ENCODE measurements at regions not wholly inside any gene's neighbourhood (a gene's known extent, or its start where the extent isn't known, plus 50 kb on each side); places are given as distances from the start of the nearest gene placed in this dataset.
A peak's percentile ranks its signal among the peaks of the same experiment; 100 is the strongest.

DNA sequence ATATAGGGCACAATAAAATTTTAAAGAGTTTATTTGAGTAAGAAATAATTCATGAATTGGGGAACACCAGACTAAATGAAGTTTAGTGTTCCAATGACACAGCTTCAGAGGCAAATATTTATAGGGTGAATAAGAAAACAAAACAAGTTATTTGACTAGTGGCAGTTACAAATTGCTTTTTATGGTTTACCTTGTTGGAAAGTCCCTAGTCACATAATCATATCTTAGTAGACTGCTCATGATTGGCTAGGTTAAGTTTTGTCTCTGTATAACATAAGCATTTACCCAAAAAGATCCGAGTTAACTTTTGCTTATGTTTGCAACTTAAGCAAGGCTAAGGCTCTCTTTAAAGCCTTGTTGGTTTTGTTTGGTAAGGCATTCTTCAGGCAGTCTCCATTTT, 224.7 kb upstream of the MIR17HG start:
- no peak for DNase-seq

DNA sequence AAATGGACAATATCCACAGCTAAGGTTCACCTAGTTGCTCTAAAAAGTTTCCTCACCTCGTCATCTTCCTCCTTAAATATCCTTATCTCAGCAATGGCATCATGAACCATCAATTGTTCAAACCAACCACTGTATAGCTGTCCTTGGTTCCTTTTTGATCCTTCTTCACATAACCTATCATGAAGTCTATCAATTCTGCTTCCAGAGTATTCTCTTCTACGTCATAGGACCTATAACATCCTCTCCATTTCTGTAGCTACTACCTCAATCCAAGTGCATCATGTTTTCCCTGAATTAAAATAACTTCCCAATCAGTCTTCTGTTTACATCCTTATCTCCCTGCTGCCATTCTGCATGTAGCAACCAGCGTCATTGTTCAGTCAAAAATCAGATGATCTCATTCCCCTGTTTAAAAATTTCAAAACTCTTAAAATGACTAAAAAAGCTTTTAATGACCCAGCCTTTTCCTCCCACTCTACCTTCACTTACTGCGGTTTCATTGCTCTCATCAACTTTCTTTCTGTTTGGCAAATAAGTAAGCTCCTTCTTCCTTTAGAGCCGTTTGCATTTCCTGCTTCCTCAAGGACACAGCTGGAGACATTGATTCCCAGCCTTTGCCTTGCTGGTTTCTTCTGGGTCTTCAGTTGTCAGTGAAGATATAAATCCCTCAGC, 223.9 kb upstream of the MIR17HG start:
- DNase-seq, result no peak

DNA sequence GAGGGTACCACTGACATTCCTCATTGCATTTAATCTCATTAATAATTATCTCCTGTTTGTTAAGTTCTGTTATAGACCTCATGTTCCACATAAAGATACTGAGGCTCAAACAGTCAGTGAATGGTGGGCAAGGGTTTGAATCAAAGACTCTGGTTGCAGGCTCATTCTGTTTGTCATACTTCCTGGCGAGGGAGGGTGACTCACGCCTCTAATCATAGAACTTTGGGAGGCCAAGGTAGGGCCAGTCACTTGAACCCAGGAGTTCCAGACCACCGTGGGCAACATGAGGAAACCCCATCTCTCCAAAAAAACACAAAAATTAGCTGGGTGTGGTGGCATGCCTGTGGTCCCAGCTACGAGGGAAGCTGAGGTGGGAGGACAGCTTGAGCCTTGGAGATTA, 220.7 kb upstream of the MIR17HG start:
- peak; percentile 30 for DNase-seq

DNA sequence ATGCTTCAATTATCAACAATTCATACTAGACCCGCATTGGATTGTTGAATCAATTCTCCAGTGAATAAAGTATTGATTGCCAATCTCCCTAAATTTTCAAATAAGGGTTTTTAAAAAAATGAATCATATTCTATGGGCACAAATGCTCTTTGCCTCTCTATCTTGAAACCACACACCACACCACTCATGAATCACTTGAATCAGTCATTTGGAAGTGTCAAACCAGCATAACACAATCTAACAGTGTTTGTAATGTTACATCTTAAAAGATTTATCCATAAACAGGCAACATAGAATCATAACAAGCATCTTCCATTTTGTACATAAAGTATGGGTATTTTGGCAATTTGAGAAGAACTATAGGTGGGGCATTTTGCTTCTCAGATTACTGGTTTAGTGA, 219.5 kb upstream of the MIR17HG start:
- DNase-seq, result no peak

DNA sequence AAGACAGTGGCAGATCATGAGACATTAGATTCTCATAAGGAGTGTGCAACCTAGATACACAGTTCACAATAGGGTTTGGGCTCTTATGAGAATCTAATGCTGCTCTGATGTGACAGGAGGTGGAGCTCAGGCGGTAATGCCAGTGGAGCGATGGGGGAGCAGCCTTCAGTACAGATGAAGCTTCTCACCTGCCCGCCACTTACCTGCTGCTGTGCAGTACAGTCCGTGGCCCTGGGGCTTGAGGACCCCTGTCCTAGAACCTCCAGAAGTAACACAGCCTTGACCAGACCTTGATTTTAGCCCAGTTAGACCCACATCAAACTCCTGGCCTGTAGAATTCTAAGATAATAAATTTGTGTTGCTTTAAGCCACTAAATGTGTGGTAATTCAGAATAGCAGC, 215.1 kb upstream of the MIR17HG start:
- DNase-seq, result no peak

DNA sequence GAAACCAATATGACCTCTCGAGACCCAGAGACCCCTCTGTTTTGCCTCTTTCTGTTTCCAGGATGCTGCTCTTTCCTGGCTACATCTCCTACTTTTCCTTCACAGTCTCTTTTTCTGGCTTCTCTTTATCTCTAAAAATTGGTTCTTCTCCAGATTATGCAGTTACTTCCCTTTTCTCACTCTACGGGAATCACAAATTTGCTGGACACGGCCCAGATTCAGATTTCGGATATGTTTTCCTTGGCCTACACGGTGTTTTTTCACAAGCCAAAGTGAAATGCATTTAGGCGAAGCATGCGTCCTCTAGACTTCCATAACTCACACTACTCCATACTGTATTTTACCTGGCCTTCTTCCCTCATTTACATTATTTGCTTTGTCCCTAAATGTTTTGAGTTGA, 214.7 kb upstream of the MIR17HG start:
- no peak for DNase-seq

DNA sequence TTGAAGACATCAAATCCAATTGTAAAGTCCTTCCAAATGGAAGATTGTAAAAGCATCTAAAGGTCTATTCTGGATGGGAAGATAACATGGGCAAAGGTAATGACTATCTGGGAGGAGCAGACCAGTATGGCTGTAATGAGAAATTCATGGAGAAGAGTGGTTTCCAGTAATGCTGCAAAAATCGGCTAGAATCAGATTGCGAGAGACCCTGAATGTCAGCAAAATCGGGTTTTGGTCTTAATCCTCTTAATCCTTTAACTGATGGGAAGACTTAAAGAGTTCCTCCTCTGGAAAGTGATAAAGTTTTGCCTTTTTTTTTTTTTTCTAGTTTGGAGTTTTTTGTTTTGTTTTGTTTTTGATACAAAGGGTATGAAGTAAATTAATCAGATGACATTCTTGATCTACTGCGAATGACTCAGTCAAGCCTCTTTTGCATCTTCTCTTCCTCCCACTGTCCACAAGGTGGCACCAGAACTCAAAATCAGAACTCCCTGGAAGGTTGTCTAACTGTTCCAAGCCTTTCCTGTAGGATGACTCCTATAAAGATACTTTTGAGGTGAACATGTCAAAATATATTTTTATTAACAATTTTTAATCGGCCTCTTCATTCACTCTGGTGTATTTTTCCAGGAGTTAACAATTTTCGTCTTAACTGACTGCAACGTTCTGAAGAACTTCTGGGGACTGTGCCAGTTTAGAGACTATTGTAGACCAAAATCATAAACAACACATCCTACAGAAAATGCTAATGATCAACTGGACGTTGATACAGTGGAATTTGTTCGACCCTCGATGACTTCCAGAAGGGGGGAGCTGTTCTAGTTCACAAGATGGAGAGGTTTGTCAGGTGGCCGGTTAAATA, 213.3 kb upstream of the MIR17HG start:
- peak; percentile 80 for DNase-seq

DNA sequence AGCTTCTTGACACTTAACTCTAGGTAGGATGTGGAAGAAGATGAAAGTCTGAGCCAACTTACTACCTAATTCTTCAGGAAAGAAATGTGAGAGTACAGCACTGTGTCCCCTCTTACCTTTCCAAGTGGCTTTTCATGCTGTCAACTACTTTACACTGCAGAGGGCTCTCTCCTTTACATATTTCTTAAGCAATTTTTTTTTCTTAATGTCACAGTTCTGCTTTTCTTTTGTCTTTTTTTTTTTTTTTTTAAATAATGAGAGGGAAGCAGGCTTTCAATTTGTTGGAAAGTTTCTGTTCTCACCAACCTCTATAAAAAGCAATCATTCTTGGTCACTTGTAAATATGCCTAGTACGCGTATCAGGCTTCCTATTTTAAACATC, 212.7 kb upstream of the MIR17HG start:
- DNase-seq, result no peak

DNA sequence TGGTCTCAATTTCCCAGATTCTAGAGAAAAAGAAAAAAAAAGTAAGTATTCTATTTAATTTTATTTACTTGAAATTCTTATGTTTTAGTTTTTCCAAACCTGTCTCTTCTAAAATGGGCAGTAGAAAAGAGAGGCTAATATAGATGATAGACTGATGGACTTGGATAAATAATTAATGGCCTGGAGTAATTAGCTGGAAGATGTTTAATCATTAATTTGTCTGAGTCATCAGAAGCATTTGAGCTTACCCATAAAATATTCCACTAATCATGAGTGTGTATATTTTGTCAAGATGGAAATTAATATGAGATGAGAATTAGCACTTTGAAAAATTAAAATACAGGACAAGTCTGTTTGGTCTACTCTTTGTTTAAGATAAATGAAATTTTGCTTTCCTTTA, 212.1 kb upstream of the MIR17HG start:
- DNase-seq, result no peak

DNA sequence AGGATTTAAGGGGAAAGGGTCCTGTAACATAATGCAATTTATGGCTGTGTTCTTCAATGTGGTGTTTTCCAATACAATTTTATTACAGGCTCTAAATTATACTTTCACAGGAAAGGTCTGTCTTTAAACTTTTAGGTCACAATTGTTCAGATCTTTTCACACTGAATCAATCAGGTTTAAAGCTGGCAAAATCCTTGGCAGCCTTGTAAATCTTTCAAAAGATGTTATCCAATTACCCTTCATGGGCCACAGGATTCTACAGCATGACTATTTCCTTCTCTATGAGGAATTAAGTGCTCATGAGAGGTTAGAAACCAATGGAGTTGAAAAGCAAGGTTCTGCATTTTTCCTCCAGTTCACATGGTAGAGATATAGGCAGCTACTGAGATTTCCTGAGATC, 211.5 kb upstream of the MIR17HG start:
- DNase-seq, result no peak

DNA sequence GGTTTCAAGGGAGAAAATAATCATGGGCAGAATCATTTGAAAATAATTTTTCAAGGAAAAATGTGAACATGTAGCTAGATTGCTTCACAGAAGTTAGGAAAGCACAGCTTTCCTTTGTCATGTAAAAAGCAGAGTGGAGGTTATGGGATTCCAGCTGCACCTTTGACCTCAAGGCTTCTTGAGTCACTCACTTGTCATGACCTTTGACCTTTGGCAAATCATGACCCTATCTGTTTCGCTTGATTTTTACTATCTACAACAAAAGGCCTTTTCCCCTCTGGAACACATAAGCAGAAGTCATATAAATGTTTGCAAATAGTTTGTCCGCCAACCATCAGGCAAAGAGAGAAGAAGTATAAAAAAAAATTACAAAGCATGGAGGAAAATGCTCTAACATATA, 210.7 kb upstream of the MIR17HG start:
- DNase-seq, result no peak

DNA sequence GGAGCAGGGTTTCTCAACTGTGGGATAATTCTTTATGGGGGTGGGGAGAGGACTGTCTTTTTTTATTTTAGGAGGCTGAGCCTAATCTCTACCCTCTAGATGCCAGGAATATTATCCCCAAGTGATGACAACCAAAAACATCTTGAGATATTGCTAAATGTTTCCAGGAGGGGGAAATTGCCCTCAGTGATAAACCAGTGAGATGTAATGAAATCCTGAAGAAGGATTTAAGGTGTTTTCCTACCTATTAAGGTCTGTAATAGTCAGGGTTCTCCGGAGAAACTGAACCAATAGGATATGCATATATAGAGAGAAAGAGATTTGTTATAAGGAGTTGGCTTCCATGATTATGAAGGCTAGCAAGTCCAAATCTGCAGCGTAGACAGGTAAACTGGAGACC, 208.3 kb upstream of the MIR17HG start:
- no peak for DNase-seq

DNA sequence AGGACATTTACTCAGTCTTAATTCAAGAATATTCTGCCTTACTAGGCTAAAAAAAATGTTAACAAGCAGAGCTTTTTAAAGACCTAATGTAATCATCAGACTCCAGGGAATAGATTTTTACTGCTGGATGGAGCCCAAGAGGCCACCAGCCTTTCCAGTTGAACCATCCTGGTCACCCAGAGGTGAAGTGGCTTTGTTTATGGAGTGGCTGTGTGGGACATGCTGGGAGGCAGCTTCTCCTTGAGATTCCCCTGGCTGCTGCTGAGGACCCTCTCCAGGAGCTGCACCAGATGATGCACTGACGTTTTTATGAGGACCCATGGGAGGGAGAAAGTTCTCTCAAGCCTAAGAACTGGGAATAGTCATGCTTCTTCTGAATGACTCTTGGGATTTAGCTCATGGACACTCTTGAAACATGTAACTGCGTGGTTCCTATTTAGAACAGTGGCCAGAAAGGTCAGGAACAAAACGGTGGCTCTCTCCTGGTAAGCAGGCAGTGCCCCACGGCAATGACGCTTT, 205.9 kb upstream of the MIR17HG start:
- peak; percentile 72 for DNase-seq

DNA sequence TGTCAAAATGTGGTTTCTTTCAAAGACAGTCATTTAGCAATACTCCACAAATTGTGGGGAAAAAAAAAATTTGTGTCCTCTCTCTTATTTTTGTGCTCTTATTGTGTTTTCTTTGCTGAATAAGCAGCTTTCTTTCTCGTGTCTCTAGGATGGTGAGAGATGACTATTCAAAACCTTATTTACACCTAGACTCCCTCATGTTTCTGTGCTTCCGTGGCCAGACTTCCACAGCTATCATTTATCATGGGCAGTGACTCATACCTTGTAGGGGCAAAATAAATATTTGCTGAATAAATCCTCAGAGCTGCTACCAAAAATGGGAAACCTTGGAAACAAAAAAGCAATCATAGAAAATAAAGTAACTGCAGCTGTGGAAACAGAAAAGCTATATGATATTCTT, 204.9 kb upstream of the MIR17HG start:
- peak; percentile 94 for DNase-seq

DNA sequence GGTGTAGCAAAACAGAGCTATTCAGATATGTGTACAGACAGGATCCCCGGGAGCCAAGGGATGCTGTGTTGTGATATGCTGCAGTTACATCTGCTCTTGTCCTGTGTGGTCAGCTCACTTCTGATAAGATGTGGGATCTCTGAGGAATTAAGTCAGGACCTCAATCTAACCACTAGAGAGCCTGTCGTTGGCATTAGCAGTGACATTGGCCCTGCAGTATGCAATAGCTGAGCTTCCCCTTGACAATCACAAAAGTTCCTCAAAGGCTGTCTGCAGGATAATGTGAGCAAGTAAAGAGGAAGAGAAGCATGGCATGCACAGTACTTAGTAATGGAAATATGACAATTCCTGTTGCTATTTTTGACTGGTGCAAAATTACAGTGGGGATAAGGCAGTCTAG, 203.4 kb upstream of the MIR17HG start:
- peak; percentile 46 for DNase-seq

DNA sequence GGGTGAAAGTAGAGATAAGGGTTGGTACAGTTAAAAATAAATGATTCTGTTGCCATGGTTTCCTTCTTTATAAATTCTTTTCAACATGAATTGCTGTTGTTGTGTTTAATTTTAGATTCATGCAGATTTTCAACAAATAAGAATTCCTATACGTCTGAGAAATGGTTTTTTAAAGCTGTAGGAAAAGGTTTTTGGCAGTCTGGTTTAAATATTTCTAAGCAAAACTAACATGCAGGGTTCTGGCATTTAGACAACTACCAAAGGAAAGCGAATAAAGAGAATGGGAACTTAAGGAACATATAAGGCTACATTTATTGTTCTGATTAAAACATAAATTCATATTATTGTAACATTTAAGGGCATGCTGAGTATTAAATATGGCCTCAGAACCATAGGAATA, 203.0 kb upstream of the MIR17HG start:
- DNase-seq, result no peak

DNA sequence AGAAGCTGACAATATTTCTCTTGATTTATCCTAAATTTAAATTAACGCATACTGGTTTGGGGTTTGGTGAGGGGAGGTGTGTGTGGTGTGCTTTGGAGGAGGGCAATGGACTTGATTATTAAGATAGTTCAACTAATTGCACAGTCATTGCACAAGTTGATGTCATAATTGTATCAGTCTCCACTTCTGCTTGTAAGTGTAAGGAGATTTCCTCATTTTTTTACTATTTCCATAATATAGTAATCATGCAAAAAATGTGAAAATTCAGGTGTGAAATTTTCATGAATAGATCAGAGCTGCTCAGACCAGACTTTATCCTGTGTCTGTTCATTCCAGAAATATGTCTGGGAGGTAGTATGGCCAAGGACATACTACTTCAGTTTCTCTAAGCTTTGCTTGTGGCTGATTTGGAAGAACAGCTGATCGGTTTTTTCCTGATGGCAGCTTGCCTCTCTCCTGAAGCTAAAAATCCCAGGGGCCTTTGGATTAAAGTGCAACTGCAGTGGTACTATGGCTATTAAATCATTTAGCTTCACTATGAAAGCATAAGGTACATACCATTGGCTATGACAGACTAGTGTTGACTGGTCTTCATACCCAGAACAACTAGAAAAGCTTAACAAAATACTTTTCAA, 201.8 kb upstream of the MIR17HG start:
- no peak for DNase-seq

DNA sequence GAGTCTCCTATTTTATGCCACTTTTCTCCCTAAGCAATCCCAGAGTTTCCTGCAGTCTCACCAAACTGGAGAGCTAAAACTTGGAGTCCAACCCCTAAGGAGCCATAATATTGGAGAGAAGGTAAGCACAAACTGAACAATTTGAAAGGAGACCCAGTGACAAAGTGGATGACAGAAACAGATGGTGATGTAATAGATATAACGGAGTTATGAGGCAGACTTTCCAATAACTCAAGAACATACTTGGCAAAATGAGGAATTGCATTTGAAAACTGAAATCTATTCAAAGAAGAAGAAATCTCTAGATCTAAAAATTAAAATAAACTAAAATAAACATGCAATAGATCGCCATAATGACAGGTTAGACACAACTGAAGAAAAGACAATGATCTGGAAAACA, 200.9 kb upstream of the MIR17HG start:
- DNase-seq, result no peak

DNA sequence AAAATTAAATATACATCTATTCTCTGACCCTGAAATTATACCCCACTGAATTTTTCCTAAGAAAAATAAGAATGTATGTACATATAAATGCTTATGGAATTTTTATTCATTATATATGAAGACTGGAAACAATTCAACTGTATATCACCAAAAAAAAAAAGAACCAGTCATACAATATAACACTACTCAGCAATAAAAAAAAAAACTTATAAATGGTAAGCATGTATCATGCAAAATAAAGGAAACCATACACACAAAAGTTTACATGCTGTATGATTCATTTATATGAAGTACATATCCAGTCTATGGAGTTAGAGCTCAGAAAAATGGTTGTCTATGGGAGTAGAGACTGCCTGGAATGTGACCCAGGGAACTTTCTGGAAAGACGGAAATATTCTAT, 199.4 kb upstream of the MIR17HG start:
- no peak for DNase-seq

DNA sequence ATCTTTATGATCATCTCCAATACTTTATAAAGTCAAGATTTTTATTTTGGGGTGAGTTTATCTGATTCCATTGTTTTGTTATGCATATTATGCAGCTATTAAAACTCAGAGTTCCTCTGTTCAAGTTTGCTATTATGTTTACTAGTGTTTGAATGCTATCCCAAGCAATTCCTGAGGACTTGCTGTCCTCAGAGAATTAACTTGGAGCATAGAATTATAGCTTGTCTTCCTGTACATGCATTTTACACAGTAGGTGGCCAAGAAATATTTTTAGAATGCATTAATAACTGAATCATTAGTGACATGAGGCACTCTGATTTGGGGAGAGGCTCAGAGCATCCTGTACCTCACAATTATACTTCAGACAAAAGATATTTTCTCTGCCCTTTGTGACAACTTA, 195.6 kb upstream of the MIR17HG start:
- no peak for DNase-seq

DNA sequence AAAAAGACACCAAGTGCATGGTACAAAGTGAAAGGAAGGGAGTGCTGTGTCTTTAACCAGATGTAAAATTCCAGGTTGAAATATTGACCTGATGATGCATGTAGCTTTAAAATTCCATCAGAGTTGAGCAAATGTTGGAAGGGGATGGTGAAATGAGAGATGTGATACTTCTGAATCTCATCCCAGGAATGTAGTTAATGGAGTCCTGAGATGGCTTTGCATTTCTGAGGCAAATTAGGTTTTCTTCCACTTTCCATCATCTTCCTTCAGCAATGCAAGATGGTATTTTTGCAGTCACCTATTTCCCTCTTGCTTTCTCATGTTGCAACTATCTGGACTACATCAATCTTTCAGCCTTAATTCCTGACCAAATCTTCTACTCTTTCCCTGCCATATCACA, 194.1 kb upstream of the MIR17HG start:
- peak; percentile 53 for DNase-seq

DNA sequence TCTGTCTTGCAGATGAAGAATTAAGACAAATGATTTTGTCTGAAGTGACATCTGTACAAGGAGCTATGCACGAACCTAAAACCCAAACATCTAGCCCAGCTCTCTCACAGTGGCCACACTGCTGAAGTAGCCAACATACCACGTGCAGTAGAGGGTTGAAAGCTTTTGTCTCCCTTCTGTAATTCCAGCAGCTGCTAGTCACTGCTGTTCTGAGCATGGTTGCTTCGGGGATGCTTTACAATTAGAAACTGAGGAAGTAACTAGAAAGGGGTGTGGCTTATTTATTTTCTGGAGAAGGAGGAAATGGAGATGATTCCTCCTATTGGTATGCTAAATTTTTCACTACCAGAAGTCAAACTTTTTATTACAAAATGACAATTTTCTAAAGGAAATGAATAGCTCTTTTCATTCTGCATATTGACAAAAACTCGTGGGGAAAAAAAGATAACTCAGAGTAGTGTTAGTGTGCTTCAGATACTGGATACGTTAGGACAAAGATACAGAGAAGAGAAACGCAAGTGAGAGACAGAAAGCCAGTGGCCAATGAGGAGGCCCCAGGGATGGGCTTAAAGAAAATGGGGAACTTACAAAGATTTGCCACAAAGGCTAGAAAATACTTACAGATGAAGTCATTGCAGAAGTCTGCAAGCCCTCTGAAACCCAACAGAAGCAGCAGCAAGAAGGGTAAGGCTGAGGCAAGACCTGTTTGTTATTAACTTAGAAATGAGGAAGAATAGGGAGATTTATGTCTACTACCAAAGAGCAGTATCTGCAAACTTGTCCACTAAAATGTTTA, 192.7 kb upstream of the MIR17HG start:
- peak; percentile 67 for DNase-seq
